ENCODE measurements at regions not wholly inside any gene's neighbourhood (a gene's known extent, or its start where the extent isn't known, plus 50 kb on each side); places are given as distances from the start of the nearest gene placed in this dataset.

DNA sequence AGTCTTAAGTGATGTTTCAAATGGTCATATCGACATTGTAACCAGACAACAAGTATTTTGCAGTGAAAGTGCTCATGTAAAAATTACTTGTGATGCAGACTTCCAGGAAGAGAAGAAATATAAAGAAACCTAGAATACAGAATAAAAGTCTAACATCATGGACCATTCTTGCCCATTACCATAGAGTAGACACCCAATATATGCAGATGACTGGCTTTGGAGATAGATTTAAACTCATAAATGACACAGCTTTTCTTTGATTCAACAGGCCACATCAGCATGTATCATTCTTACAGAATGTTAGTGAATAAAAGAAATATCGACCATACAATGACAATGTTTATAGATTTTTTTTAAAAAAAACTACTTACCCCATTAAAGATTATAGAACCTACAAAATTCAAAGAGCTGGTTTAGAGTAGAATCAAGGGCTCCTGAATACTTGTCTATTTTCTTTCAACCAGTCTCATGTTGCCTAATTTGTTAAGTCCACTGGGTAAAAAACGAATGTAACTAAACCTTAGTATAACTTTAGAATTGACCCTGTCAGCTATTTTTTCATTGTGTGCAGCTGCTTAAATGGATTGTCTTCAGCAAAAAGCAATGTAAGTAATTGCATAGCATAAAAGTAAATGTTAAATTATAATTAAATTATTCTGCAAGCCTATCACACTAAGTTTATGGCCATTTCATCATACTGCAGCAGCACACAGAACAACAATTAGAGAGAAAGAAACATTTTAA, 268.7 kb upstream of the AGTR1 start:
- TF ChIP-seq POLR2A (IDR thresholded peaks at IDR 0.05): no peak
- TF ChIP-seq CTCF (IDR thresholded peaks at IDR 0.05): no peak
- TF ChIP-seq POLR2AphosphoS5 (IDR thresholded peaks at IDR 0.05): no peak
- Histone ChIP-seq H3K4me3 (no peak overlapping the region), H3K9me3 (no peaks in the 10 kb centered on the region), H3K4me1 (no peaks in the 10 kb centered on the region), H3K36me3 (no peaks in the 10 kb centered on the region), H3K27me3 (no peaks in the 10 kb centered on the region), H3K27ac (no peak overlapping the region)
- no peak for DNase-seq (ENCODE audit: low spot score in 2 of 2)
- intact Hi-C loops (cut with DNase I; ENCODE audit: low total_unique reads): no loop called here

GRCh38 chr3:148433665-148434064, 264.0 kb upstream of the AGTR1 start:
- no peaks in the 10 kb centered on the region for H3K9me3 ChIP-seq
- intact Hi-C loops (cut with DNase I; ENCODE audit: low total_unique reads): no loop called here
- H3K27ac ChIP-seq: no peak overlapping the region
- DNase-seq (ENCODE audit: low spot score in 2 of 2): no peak
- TF ChIP-seq POLR2A (IDR thresholded peaks at IDR 0.05): no peak
- TF ChIP-seq POLR2AphosphoS5 (IDR thresholded peaks at IDR 0.05): no peak
- no peak for TF ChIP-seq CTCF (IDR thresholded peaks at IDR 0.05)
- no peaks in the 10 kb centered on the region for H3K27me3 ChIP-seq
- H3K4me1 ChIP-seq: no peaks in the 10 kb centered on the region
- H3K36me3 ChIP-seq: no peaks in the 10 kb centered on the region
- H3K4me3 ChIP-seq: no peak overlapping the region

DNA sequence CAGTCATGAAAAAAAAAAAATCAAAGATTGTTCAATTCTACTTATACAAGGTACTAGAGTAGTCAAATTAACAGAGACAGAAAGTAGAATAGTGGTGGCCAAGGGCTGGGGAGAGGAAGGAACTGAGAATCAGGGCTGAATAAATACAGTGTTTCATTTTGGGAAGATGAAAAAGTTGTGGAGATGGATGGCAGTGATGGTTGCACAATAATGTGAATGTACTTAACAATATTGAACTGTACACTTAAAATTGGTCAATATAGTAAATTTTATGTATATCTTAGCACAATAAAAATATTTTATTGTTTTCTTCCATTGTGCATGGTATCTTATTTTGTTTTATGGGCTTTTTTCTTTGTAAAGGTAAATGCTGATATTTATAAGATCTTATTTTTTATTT, 262.2 kb upstream of the AGTR1 start:
- Histone ChIP-seq H3K4me1 (no peaks in the 10 kb centered on the region), H3K4me3 (no peak overlapping the region), H3K27ac (no peak overlapping the region), H3K36me3 (no peaks in the 10 kb centered on the region), H3K27me3 (no peaks in the 10 kb centered on the region), H3K9me3 (no peaks in the 10 kb centered on the region)
- intact Hi-C loops (cut with DNase I; ENCODE audit: low total_unique reads): no loop called here
- no peak for DNase-seq (ENCODE audit: low spot score in 2 of 2)
- TF ChIP-seq POLR2AphosphoS5 (IDR thresholded peaks at IDR 0.05): no peak
- TF ChIP-seq CTCF (IDR thresholded peaks at IDR 0.05): no peak
- TF ChIP-seq POLR2A (IDR thresholded peaks at IDR 0.05): no peak

DNA sequence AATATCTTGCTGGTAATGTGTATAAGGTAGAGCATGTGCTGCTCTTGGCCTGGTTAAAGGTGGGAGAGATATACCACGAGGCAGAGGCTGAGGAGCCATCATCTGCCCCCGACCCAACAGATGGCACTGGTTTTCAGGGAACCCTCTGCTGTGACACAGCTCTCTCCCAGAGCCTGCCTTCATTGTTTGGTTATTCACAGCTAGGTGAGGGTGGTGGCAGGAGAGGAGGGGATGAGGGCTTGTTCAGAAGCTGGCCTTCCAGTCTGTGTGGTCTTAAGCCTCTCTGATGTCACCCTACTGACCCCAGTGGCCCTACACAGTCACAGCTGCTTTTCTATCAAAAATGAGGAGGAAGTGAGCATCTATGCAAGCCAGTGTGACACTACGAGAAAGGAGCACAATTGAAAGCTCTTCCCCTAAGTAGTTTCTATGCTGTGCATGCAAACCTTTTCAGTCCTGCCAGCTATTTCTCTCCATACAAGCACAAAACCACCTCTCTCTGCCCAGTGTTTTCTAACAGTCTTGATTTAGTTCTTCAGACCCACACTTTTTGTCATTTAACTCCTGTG, 258.4 kb upstream of the AGTR1 start:
- intact Hi-C loops (cut with DNase I; ENCODE audit: low total_unique reads): no loop called here
- no peak for TF ChIP-seq POLR2AphosphoS5 (IDR thresholded peaks at IDR 0.05)
- no peak for TF ChIP-seq CTCF (IDR thresholded peaks at IDR 0.05)
- TF ChIP-seq POLR2A (IDR thresholded peaks at IDR 0.05): no peak
- no peak overlapping the region for H3K4me3 ChIP-seq
- H3K27me3 ChIP-seq: no peaks in the 10 kb centered on the region
- no peaks in the 10 kb centered on the region for H3K36me3 ChIP-seq
- H3K27ac ChIP-seq: no peak overlapping the region
- no peak for DNase-seq (ENCODE audit: low spot score in 2 of 2)
- no peaks in the 10 kb centered on the region for H3K4me1 ChIP-seq
- H3K9me3 ChIP-seq: no peaks in the 10 kb centered on the region

DNA sequence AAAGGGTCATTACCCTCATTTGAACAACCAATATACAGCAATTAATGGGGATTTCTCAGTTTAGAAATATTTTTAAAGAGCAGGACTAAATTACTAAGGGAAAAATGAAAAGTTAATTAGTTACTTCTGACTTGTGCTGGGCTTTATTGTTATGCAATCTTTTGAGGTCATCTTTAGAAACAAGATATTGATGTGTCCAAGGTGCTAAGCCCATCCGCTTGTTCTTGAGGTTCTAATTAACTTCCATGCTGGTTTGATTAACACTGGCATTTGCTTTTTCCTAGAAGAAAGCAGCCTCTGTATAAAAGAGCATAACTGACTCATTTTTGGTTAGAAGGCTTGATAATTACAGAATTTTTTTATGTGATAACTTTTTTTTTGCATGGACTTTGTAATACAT, 256.5 kb upstream of the AGTR1 start:
- Histone ChIP-seq H3K9me3 (no peaks in the 10 kb centered on the region), H3K36me3 (no peaks in the 10 kb centered on the region), H3K27ac (no peak overlapping the region), H3K4me3 (no peak overlapping the region), H3K4me1 (no peaks in the 10 kb centered on the region), H3K27me3 (no peaks in the 10 kb centered on the region)
- TF ChIP-seq POLR2A (IDR thresholded peaks at IDR 0.05): no peak
- no peak for TF ChIP-seq CTCF (IDR thresholded peaks at IDR 0.05)
- no peak for TF ChIP-seq POLR2AphosphoS5 (IDR thresholded peaks at IDR 0.05)
- intact Hi-C loops (cut with DNase I; ENCODE audit: low total_unique reads): no loop called here
- DNase-seq (ENCODE audit: low spot score in 2 of 2): no peak

All from breast epithelium (tissue), 4 donors.